IMR-90 (cell line): ENCODE measurements at regions not wholly inside any gene's neighbourhood (a gene's known extent, or its start where the extent isn't known, plus 50 kb on each side); places are given as distances from the start of the nearest gene placed in this dataset.

Source experiments
- CEBPB ChIP-seq: IDR thresholded peaks from 2 replicates; pipeline ENCODE4 v1.6.1; 2012; ENCODE audit warnings: low read depth, low read length, improper control_type of control experiment
- FOS ChIP-seq: fragments of 150-350 bp; IDR thresholded peaks from 2 replicates; pipeline ENCODE4 v1.6.1; 2016; ENCODE audit warnings: low read depth, low read length
- MAFK ChIP-seq: IDR thresholded peaks from 2 replicates; pipeline ENCODE4 v1.6.1; 2012; ENCODE audit warnings: low read depth, low read length, improper control_type of control experiment
- MAZ ChIP-seq: IDR thresholded peaks from 2 replicates; pipeline ENCODE4 v1.6.1; 2012; ENCODE audit warnings: low read depth, mild to moderate bottlenecking, low read length, improper control_type of control experiment, moderate library complexity, borderline replicate concordance
- MXI1 ChIP-seq: IDR thresholded peaks from 2 replicates; pipeline ENCODE4 v1.6.1; 2012; ENCODE audit warnings: low read depth, mild to moderate bottlenecking, low read length, moderate library complexity, borderline replicate concordance
- POLR2A ChIP-seq: IDR thresholded peaks from 2 replicates; pipeline ENCODE4 v1.6.1; 2012; ENCODE audit warnings: mild to moderate bottlenecking, low read depth, low read length
- RFX5 ChIP-seq: IDR thresholded peaks from 2 replicates; pipeline ENCODE4 v1.8.0; 2012; ENCODE audit warnings: low read depth, mild to moderate bottlenecking, low read length, moderate library complexity
- SMC3 ChIP-seq: fragments of 150-350 bp; IDR thresholded peaks from 2 replicates; pipeline ENCODE4 v1.6.1; 2016; ENCODE audit warnings: low read depth, mild to moderate bottlenecking, antibody characterized with exemption, low read length, moderate library complexity
- TF ChIP-seq, protein P1 (sequence below): conservative IDR thresholded peaks from 2 replicates; pipeline ENCODE4 v1.5.1; 2012; ENCODE audit warnings: mild to moderate bottlenecking, low read depth, low read length, improper control_type of control experiment
- TF ChIP-seq, protein P2 (sequence below): fragments of 150-350 bp; IDR thresholded peaks from 2 replicates; pipeline ENCODE4 v1.6.1; 2017; ENCODE audit warnings: mild to moderate bottlenecking, antibody characterized with exemption, low read length, low read depth

DNA sequence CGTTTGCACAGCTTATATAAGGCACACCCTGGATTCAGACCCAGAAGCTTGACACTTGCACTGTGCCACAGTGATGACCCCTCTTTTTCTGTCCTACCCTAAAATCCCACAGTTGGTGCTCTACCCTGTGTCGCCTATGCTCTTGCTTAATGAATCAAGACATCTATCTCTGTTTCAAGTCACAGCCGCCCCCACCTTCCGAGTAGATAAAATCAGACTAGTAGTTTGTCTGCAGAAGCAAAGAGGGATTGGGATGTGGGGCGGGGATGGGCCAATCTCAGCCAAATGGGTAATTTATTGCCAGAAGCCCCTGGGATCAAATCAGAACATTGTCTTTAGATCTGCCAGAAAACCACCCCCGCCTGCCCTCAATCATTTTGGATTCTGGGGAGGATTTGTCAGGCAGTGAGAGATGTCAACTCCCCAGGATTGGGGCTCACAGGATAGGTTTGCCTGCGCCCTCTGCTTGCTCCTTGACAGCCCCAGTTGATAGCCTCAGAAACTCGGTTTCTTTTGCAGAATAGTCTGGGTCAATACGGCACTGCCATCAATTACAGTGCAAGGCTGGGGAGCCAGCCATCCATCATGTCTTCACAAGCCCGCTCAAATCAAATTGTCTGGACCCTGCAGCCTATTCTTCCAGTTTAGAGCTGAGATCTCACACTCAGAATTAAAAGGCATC, 520.8 kb downstream of the GRIN2A start:
- TF ChIP-seq, protein P1, sequence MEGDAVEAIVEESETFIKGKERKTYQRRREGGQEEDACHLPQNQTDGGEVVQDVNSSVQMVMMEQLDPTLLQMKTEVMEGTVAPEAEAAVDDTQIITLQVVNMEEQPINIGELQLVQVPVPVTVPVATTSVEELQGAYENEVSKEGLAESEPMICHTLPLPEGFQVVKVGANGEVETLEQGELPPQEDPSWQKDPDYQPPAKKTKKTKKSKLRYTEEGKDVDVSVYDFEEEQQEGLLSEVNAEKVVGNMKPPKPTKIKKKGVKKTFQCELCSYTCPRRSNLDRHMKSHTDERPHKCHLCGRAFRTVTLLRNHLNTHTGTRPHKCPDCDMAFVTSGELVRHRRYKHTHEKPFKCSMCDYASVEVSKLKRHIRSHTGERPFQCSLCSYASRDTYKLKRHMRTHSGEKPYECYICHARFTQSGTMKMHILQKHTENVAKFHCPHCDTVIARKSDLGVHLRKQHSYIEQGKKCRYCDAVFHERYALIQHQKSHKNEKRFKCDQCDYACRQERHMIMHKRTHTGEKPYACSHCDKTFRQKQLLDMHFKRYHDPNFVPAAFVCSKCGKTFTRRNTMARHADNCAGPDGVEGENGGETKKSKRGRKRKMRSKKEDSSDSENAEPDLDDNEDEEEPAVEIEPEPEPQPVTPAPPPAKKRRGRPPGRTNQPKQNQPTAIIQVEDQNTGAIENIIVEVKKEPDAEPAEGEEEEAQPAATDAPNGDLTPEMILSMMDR: no peak
- TF ChIP-seq MAZ (no peak), MAFK (no peak), SMC3 (no peak), POLR2A (no peak), MXI1 (no peak), RFX5 (no peak), CEBPB (no peak), FOS (no peak)
- TF ChIP-seq, protein P2, sequence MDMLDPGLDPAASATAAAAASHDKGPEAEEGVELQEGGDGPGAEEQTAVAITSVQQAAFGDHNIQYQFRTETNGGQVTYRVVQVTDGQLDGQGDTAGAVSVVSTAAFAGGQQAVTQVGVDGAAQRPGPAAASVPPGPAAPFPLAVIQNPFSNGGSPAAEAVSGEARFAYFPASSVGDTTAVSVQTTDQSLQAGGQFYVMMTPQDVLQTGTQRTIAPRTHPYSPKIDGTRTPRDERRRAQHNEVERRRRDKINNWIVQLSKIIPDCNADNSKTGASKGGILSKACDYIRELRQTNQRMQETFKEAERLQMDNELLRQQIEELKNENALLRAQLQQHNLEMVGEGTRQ: no peak
